NCI-H345 (cell line): ENCODE measurements at regions not wholly inside any gene's neighbourhood (a gene's known extent, or its start where the extent isn't known, plus 50 kb on each side); places are given as distances from the start of the nearest gene placed in this dataset.

Source experiments
- DNase-seq: peaks from one replicate; lab custom pipeline; 2025; lab: John Stamatoyannopoulos, UW

- no peak for DNase-seq
These were observed 325.6 kb downstream of the DEPDC1B start for GRCh38 chr5:60374409-60374808.

- DNase-seq, result no peak
These were observed 327.2 kb downstream of the DEPDC1B start for GRCh38 chr5:60372786-60373185.

- DNase-seq, result no peak
These were observed 328.9 kb downstream of the DEPDC1B start for GRCh38 chr5:60371065-60371464.

- no peak for DNase-seq
These were observed 329.5 kb downstream of the DEPDC1B start for GRCh38 chr5:60370508-60370907.

GRCh38 chr5:60369391-60369790 lies 330.6 kb downstream of the DEPDC1B start:
- DNase-seq, result no peak

GRCh38 chr5:60368100-60368499 lies 331.9 kb downstream of the DEPDC1B start:
- DNase-seq, result no peak

- DNase-seq, result no peak
These were observed 333.5 kb downstream of the DEPDC1B start for GRCh38 chr5:60366489-60366888.

- no peak for DNase-seq
These were observed 335.0 kb downstream of the DEPDC1B start for GRCh38 chr5:60365001-60365400.

- DNase-seq, result no peak
These were observed 337.8 kb downstream of the DEPDC1B start for GRCh38 chr5:60362158-60362557.

GRCh38 chr5:60360355-60360754 lies 339.6 kb downstream of the DEPDC1B start:
- no peak for DNase-seq

GRCh38 chr5:60357302-60357701 lies 342.7 kb downstream of the DEPDC1B start:
- DNase-seq, result no peak

GRCh38 chr5:60356745-60357144 lies 343.2 kb downstream of the DEPDC1B start:
- no peak for DNase-seq

GRCh38 chr5:60355181-60355580 lies 344.8 kb downstream of the DEPDC1B start:
- DNase-seq, result no peak

- no peak for DNase-seq
These were observed 345.7 kb downstream of the DEPDC1B start for GRCh38 chr5:60354311-60354710.

- DNase-seq, result no peak
These were observed 346.9 kb downstream of the DEPDC1B start for GRCh38 chr5:60352992-60353599.

GRCh38 chr5:60350794-60351193 lies 349.2 kb downstream of the DEPDC1B start:
- no peak for DNase-seq

GRCh38 chr5:60349891-60350415 lies 350.0 kb downstream of the DEPDC1B start:
- DNase-seq, result no peak

GRCh38 chr5:60346393-60346792 lies 353.6 kb downstream of the DEPDC1B start:
- DNase-seq, result no peak

GRCh38 chr5:60343102-60343501 lies 356.9 kb downstream of the DEPDC1B start:
- no peak for DNase-seq

- no peak for DNase-seq
These were observed 358.9 kb downstream of the DEPDC1B start for GRCh38 chr5:60340965-60341471.

GRCh38 chr5:60340326-60340725 lies 359.6 kb downstream of the DEPDC1B start:
- no peak for DNase-seq

- DNase-seq, result no peak
These were observed 360.2 kb downstream of the DEPDC1B start for GRCh38 chr5:60339691-60340201.

GRCh38 chr5:60338846-60339245 lies 361.1 kb downstream of the DEPDC1B start:
- no peak for DNase-seq

- no peak for DNase-seq
These were observed 363.5 kb downstream of the DEPDC1B start for GRCh38 chr5:60336491-60336890.
